ENCODE measurements at regions not wholly inside any gene's neighbourhood (a gene's known extent, or its start where the extent isn't known, plus 50 kb on each side); places are given as distances from the start of the nearest gene placed in this dataset.

DNA sequence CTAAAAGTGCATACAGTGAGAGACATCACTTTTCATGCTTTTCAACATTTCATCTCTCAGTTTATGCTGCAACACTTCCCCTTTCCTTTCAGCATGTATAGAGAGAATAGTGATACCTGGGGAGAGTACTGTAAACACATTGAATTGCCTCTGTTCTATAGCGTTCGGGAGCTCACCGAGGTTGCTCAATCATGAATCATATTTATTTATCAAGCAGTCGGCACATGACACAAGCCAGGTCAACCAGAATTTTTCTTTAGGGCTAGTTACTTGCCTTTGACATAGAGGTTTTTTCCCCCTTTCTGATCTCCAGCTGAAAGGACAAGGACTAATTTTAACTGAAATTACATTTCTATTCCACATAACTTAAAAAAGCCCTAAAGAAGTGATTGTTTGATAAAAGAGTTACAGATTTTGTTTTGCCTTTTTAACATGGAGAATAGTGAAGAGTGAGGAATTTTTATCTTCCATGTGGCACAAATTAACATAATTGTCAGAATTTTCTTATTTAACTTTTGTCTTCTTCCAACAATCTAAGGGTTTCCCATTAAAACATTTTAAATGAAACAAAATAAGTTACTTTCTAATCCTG is 690.9 kb upstream of the TMEFF2 start:
- Histone ChIP-seq H3K4me3 (ENCODE audit: low read depth, low read length) (no peak overlapping the region), H2BK5ac (ENCODE audit: low read depth, low read length, poor library complexity) (no peak overlapping the region), H2BK120ac (ENCODE audit: insufficient read depth, low read length, poor library complexity) (no peak overlapping the region), H3K27ac (ENCODE audit: low read depth, low read length) (no peak overlapping the region), H3K9me3 (ENCODE audit: insufficient read depth, low read depth, low read length) (no peaks in the 10 kb centered on the region), H2AK5ac (ENCODE audit: low read length) (no peak overlapping the region), H4K12ac (ENCODE audit: low read depth, low read length) (no peak overlapping the region), H3K14ac (ENCODE audit: low read length) (no peak overlapping the region), H3K79me2 (ENCODE audit: control insufficient read depth, insufficient read depth, low read length, poor library complexity) (no peaks in the 10 kb centered on the region), H3K27me3 (ENCODE audit: insufficient read depth, low read length) (no peaks in the 10 kb centered on the region), H4K91ac (ENCODE audit: low read depth, low read length) (no peak overlapping the region), H3K4me1 (ENCODE audit: control insufficient read depth in 1 of 2, insufficient read depth in 2 of 2, low read length in 2 of 2) (peaks cover 0 to 2% of the 10 kb centered on the region in 2 experiments), H3K36me3 (ENCODE audit: control insufficient read depth in 1 of 2, insufficient read depth in 2 of 2, low read length in 2 of 2) (no peaks in the 10 kb centered on the region), H2AFZ (ENCODE audit: insufficient read depth, low read length, poor library complexity) (no peak overlapping the region), H2BK12ac (ENCODE audit: low read length) (no peak overlapping the region), H3K79me1 (ENCODE audit: low read length) (peaks cover 6% of the 10 kb centered on the region), H4K8ac (ENCODE audit: low read depth, low read length) (no peak overlapping the region), H3K23ac (ENCODE audit: low read length) (no peak overlapping the region), H3K4ac (ENCODE audit: low read depth, low read length) (no peak overlapping the region), H3K4me2 (ENCODE audit: low read length) (no peak overlapping the region), H3K18ac (ENCODE audit: low read length) (no peak overlapping the region), H3K9ac (ENCODE audit: low read length) (no peak overlapping the region)
- peak in 1 of 2 donors; percentile 9 for DNase-seq
- WGBS (ENCODE audit: extremely low coverage, insufficient coverage, insufficient read length) = no CpG with 5 or more reads among the region's 4 CpGs

DNA sequence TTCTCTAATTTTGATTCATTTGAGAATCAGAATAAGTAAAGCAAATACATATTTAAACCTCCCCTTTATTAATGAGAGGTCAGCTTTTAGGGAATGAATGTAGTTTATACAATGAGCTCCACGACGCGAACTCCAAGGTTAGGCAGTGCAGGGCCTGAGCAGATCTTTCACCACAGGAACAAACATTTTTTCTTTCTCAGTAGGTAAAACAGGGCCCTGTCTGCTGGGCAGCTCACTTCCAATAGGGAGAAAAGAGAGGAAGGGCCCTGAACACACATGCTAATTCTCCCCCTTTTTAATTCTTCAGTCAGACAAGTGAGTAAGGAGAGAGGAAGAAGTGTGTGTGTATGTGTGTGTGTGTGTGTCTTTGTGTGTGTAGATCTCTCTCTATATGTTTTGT is 682.4 kb upstream of the TMEFF2 start:
- Histone ChIP-seq H2BK120ac (ENCODE audit: insufficient read depth, low read length, poor library complexity) (no peak overlapping the region), H3K27me3 (ENCODE audit: insufficient read depth, low read length) (no peaks in the 10 kb centered on the region), H2BK5ac (ENCODE audit: low read depth, low read length, poor library complexity) (no peak overlapping the region), H4K91ac (ENCODE audit: low read depth, low read length) (no peak overlapping the region), H3K79me1 (ENCODE audit: low read length) (no peaks in the 10 kb centered on the region), H3K4me1 (ENCODE audit: control insufficient read depth in 1 of 2, insufficient read depth in 2 of 2, low read length in 2 of 2) (peaks cover 0 to 2% of the 10 kb centered on the region in 2 experiments), H3K4ac (ENCODE audit: low read depth, low read length) (no peak overlapping the region), H3K4me3 (ENCODE audit: low read depth, low read length) (no peak overlapping the region), H2BK12ac (ENCODE audit: low read length) (no peak overlapping the region), H2AFZ (ENCODE audit: insufficient read depth, low read length, poor library complexity) (no peak overlapping the region), H4K12ac (ENCODE audit: low read depth, low read length) (no peak overlapping the region), H3K14ac (ENCODE audit: low read length) (no peak overlapping the region), H3K23ac (ENCODE audit: low read length) (no peak overlapping the region), H3K9ac (ENCODE audit: low read length) (no peak overlapping the region), H3K79me2 (ENCODE audit: control insufficient read depth, insufficient read depth, low read length, poor library complexity) (no peaks in the 10 kb centered on the region), H2AK5ac (ENCODE audit: low read length) (no peak overlapping the region), H3K9me3 (ENCODE audit: insufficient read depth, low read depth, low read length) (no peaks in the 10 kb centered on the region), H3K18ac (ENCODE audit: low read length) (no peak overlapping the region), H4K8ac (ENCODE audit: low read depth, low read length) (no peak overlapping the region), H3K36me3 (ENCODE audit: control insufficient read depth in 1 of 2, insufficient read depth in 2 of 2, low read length in 2 of 2) (no peaks in the 10 kb centered on the region), H3K27ac (ENCODE audit: low read depth, low read length) (no peak overlapping the region), H3K4me2 (ENCODE audit: low read length) (no peak overlapping the region)
- DNase-seq = no peak
- no CpG with 5 or more reads among the region's 3 CpGs for WGBS (ENCODE audit: extremely low coverage, insufficient coverage, insufficient read length)

DNA sequence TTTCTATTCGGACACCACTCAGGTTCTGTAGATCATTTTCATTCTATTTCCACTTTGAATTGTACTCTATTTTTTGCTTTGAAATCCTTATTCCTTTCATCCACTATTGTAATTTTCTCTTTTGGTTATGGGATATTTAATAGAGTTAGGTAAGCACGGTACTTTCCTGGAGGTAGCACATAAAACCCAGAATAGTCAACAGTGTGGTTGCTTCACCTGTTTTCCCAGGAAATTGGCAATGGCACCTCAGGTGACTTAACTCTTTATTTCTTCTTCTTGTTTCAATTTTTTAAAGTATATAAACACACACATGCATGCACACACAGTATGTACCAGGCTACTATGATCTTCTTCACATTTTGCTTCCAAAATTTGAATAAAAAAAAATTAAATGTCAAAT is 682.0 kb upstream of the TMEFF2 start:
- Histone ChIP-seq H3K23ac (ENCODE audit: low read length) (no peak overlapping the region), H3K9me3 (ENCODE audit: insufficient read depth, low read depth, low read length) (no peaks in the 10 kb centered on the region), H4K8ac (ENCODE audit: low read depth, low read length) (no peak overlapping the region), H3K14ac (ENCODE audit: low read length) (no peak overlapping the region), H3K18ac (ENCODE audit: low read length) (no peak overlapping the region), H2AFZ (ENCODE audit: insufficient read depth, low read length, poor library complexity) (no peak overlapping the region), H2AK5ac (ENCODE audit: low read length) (no peak overlapping the region), H3K4me2 (ENCODE audit: low read length) (no peak overlapping the region), H3K4me3 (ENCODE audit: low read depth, low read length) (no peak overlapping the region), H3K27me3 (ENCODE audit: insufficient read depth, low read length) (no peaks in the 10 kb centered on the region), H4K12ac (ENCODE audit: low read depth, low read length) (no peak overlapping the region), H2BK5ac (ENCODE audit: low read depth, low read length, poor library complexity) (no peak overlapping the region), H2BK12ac (ENCODE audit: low read length) (no peak overlapping the region), H4K91ac (ENCODE audit: low read depth, low read length) (no peak overlapping the region), H3K9ac (ENCODE audit: low read length) (no peak overlapping the region), H3K27ac (ENCODE audit: low read depth, low read length) (no peak overlapping the region), H3K79me1 (ENCODE audit: low read length) (no peaks in the 10 kb centered on the region), H2BK120ac (ENCODE audit: insufficient read depth, low read length, poor library complexity) (no peak overlapping the region), H3K4me1 (ENCODE audit: control insufficient read depth in 1 of 2, insufficient read depth in 2 of 2, low read length in 2 of 2) (peaks cover 0 to 2% of the 10 kb centered on the region in 2 experiments), H3K36me3 (ENCODE audit: control insufficient read depth in 1 of 2, insufficient read depth in 2 of 2, low read length in 2 of 2) (no peaks in the 10 kb centered on the region), H3K79me2 (ENCODE audit: control insufficient read depth, insufficient read depth, low read length, poor library complexity) (no peaks in the 10 kb centered on the region), H3K4ac (ENCODE audit: low read depth, low read length) (no peak overlapping the region)
- DNase-seq = no peak
- no CpG with 5 or more reads among the region's 2 CpGs for WGBS (ENCODE audit: extremely low coverage, insufficient coverage, insufficient read length)

DNA sequence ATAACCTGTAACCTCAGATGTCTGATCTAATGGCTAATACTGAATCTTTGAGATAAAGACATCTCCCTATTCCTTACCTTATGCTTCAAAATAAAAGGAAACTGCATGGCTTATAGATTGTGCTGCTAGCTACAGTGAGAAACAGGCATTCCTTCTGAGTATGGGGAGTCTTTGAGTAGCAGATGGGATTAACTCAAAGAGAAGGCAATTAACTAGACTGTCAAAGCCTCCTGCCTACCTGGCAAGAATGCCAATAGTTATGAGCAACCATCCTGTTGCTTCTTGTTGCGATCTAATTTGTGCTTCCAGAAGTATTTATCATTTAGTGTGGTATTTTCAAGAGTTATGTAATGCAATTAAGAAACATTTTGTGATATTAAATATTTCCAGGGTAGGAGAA is 660.0 kb upstream of the TMEFF2 start:
- Histone ChIP-seq H2BK120ac (ENCODE audit: insufficient read depth, low read length, poor library complexity) (no peak overlapping the region), H3K4me2 (ENCODE audit: low read length) (no peak overlapping the region), H3K27me3 (ENCODE audit: insufficient read depth, low read length) (no peaks in the 10 kb centered on the region), H3K79me1 (ENCODE audit: low read length) (no peaks in the 10 kb centered on the region), H4K91ac (ENCODE audit: low read depth, low read length) (no peak overlapping the region), H4K8ac (ENCODE audit: low read depth, low read length) (no peak overlapping the region), H3K9ac (ENCODE audit: low read length) (no peak overlapping the region), H2BK5ac (ENCODE audit: low read depth, low read length, poor library complexity) (no peak overlapping the region), H3K4me1 (ENCODE audit: control insufficient read depth in 1 of 2, insufficient read depth in 2 of 2, low read length in 2 of 2) (no peaks in the 10 kb centered on the region), H2AFZ (ENCODE audit: insufficient read depth, low read length, poor library complexity) (no peak overlapping the region), H3K18ac (ENCODE audit: low read length) (no peak overlapping the region), H3K14ac (ENCODE audit: low read length) (no peak overlapping the region), H3K4ac (ENCODE audit: low read depth, low read length) (no peak overlapping the region), H2AK5ac (ENCODE audit: low read length) (no peak overlapping the region), H2BK12ac (ENCODE audit: low read length) (no peak overlapping the region), H3K27ac (ENCODE audit: low read depth, low read length) (no peak overlapping the region), H3K4me3 (ENCODE audit: low read depth, low read length) (no peak overlapping the region), H3K9me3 (ENCODE audit: insufficient read depth, low read depth, low read length) (no peaks in the 10 kb centered on the region), H3K79me2 (ENCODE audit: control insufficient read depth, insufficient read depth, low read length, poor library complexity) (no peaks in the 10 kb centered on the region), H3K36me3 (ENCODE audit: control insufficient read depth in 1 of 2, insufficient read depth in 2 of 2, low read length in 2 of 2) (no peaks in the 10 kb centered on the region), H4K12ac (ENCODE audit: low read depth, low read length) (no peak overlapping the region), H3K23ac (ENCODE audit: low read length) (no peak overlapping the region)
- DNase-seq = no peak
- WGBS (ENCODE audit: extremely low coverage, insufficient coverage, insufficient read length) = no CpG with 5 or more reads among the region's 1 CpG

Measured in trophoblast cell (in vitro differentiated cells and primary cell).